Nephron (organoid): ENCODE measurements at regions not wholly inside any gene's neighbourhood (a gene's known extent, or its start where the extent isn't known, plus 50 kb on each side); places are given as distances from the start of the nearest gene placed in this dataset.

Experiments used
- H3K27ac Mint-ChIP-seq, 3 experiments: 2 replicates each; pipeline ENCODE4 v1.8.0; 2020; ENCODE audit warnings: mixed read lengths in 3 of 3, mild to moderate bottlenecking in 2 of 3, moderate library complexity in 1 of 3
- H3K27me3 Mint-ChIP-seq: 2 replicates; pipeline ENCODE4 v1.8.0; 2021; ENCODE audit warnings: low read depth, mild to moderate bottlenecking, moderate library complexity, mixed read lengths
- H3K36me3 Mint-ChIP-seq: 2 replicates; pipeline ENCODE4 v1.8.0; 2020; ENCODE audit warnings: low read depth, mixed read lengths
- H3K4me1 Mint-ChIP-seq: 2 replicates; pipeline ENCODE4 v1.8.0; 2020; ENCODE audit warnings: mixed read lengths
- H3K4me3 Mint-ChIP-seq, 3 experiments: 2 replicates each; pipeline ENCODE4 v1.8.0; 2020; ENCODE audit warnings: mild to moderate bottlenecking in 3 of 3, mixed read lengths in 3 of 3, moderate library complexity in 2 of 3
- H3K9me3 Mint-ChIP-seq: 2 replicates; pipeline ENCODE4 v1.8.0; 2020; ENCODE audit warnings: mixed read lengths
- CTCF ChIP-seq, 3 experiments: fragments of 200-600 bp; sonication (generic); IDR thresholded peaks; one replicate each; pipeline ENCODE4 v1.5.0; 2021; ENCODE audit warnings: antibody characterized with exemption in 3 of 3; ENCODE audit not compliant: unreplicated experiment in 3 of 3

GRCh38 chr4:14943749-14944148 is 58.5 kb upstream of the CPEB2 start:
- Mint-ChIP-seq H3K9me3 (peaks cover 4% of the 10 kb centered on the region), H3K27ac (no peak overlapping the region), H3K4me1 (no peaks in the 10 kb centered on the region), H3K27me3 (no peaks in the 10 kb centered on the region), H3K36me3 (no peaks in the 10 kb centered on the region), H3K4me3 (no peak overlapping the region)
- no peak for TF ChIP-seq CTCF (IDR thresholded peaks at IDR 0.05; ENCODE audit: unreplicated experiment in 3 of 3)

- Mint-ChIP-seq H3K36me3 (no peaks in the 10 kb centered on the region), H3K27me3 (no peaks in the 10 kb centered on the region), H3K4me3 (no peak overlapping the region), H3K27ac (no peak overlapping the region), H3K9me3 (no peaks in the 10 kb centered on the region), H3K4me1 (no peaks in the 10 kb centered on the region)
- TF ChIP-seq CTCF (IDR thresholded peaks at IDR 0.05; ENCODE audit: unreplicated experiment in 3 of 3) = no peak
These were observed 49.9 kb upstream of the CPEB2 start for GRCh38 chr4:14952352-14952751.
